ENCODE measurements at regions not wholly inside any gene's neighbourhood (a gene's known extent, or its start where the extent isn't known, plus 50 kb on each side); places are given as distances from the start of the nearest gene placed in this dataset.

- TF ChIP-seq, protein P1, sequence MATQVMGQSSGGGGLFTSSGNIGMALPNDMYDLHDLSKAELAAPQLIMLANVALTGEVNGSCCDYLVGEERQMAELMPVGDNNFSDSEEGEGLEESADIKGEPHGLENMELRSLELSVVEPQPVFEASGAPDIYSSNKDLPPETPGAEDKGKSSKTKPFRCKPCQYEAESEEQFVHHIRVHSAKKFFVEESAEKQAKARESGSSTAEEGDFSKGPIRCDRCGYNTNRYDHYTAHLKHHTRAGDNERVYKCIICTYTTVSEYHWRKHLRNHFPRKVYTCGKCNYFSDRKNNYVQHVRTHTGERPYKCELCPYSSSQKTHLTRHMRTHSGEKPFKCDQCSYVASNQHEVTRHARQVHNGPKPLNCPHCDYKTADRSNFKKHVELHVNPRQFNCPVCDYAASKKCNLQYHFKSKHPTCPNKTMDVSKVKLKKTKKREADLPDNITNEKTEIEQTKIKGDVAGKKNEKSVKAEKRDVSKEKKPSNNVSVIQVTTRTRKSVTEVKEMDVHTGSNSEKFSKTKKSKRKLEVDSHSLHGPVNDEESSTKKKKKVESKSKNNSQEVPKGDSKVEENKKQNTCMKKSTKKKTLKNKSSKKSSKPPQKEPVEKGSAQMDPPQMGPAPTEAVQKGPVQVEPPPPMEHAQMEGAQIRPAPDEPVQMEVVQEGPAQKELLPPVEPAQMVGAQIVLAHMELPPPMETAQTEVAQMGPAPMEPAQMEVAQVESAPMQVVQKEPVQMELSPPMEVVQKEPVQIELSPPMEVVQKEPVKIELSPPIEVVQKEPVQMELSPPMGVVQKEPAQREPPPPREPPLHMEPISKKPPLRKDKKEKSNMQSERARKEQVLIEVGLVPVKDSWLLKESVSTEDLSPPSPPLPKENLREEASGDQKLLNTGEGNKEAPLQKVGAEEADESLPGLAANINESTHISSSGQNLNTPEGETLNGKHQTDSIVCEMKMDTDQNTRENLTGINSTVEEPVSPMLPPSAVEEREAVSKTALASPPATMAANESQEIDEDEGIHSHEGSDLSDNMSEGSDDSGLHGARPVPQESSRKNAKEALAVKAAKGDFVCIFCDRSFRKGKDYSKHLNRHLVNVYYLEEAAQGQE (IDR thresholded peaks at IDR 0.05; ENCODE audit: low read depth): no peak
- TF ChIP-seq ZNF274 (IDR thresholded peaks at IDR 0.05; ENCODE audit: low read depth, low read length): no peak
- no peak for TF ChIP-seq FOSL1 (IDR thresholded peaks at IDR 0.05; ENCODE audit: low read depth)
- TF ChIP-seq CEBPB (IDR thresholded peaks at IDR 0.05; ENCODE audit: low read depth): no peak
- TF ChIP-seq ATF3 (IDR thresholded peaks at IDR 0.05): no peak
Measured at GRCh38 chr13:105074755-105075154, 1460.7 kb downstream of the EFNB2 start (continued).

GRCh38 chr13:105073041-105073440 lies 1462.4 kb downstream of the EFNB2 start:
- intact Hi-C loops (cut with micrococcal nuclease): no loop called here
- DNase-seq (ENCODE audit: low read depth, low spot score): no peak
- TF ChIP-seq FOSL1 (IDR thresholded peaks at IDR 0.05; ENCODE audit: low read depth): no peak
- no peak for TF ChIP-seq EGR1 (IDR thresholded peaks at IDR 0.05; ENCODE audit: low read depth)
- TF ChIP-seq ZFX (IDR thresholded peaks at IDR 0.05): no peak
- TF ChIP-seq SIN3A (IDR thresholded peaks at IDR 0.05; ENCODE audit: low read depth): no peak
- TF ChIP-seq JUND (IDR thresholded peaks at IDR 0.05): no peak
- TF ChIP-seq, protein P1 (IDR thresholded peaks at IDR 0.05; ENCODE audit: low read depth): no peak
- TF ChIP-seq ZNF274 (IDR thresholded peaks at IDR 0.05; ENCODE audit: low read depth, low read length): no peak
- TF ChIP-seq, protein P2, sequence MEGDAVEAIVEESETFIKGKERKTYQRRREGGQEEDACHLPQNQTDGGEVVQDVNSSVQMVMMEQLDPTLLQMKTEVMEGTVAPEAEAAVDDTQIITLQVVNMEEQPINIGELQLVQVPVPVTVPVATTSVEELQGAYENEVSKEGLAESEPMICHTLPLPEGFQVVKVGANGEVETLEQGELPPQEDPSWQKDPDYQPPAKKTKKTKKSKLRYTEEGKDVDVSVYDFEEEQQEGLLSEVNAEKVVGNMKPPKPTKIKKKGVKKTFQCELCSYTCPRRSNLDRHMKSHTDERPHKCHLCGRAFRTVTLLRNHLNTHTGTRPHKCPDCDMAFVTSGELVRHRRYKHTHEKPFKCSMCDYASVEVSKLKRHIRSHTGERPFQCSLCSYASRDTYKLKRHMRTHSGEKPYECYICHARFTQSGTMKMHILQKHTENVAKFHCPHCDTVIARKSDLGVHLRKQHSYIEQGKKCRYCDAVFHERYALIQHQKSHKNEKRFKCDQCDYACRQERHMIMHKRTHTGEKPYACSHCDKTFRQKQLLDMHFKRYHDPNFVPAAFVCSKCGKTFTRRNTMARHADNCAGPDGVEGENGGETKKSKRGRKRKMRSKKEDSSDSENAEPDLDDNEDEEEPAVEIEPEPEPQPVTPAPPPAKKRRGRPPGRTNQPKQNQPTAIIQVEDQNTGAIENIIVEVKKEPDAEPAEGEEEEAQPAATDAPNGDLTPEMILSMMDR (IDR thresholded peaks at IDR 0.05 in 2 of 3, conservative IDR thresholded peaks at IDR 0.05 in 1 of 3; ENCODE audit: borderline replicate concordance in 1 of 3, insufficient read depth in 1 of 3, low read depth in 2 of 3, low read length in 2 of 3): no peak
- no peaks in the 10 kb centered on the region for H3K9me3 ChIP-seq (ENCODE audit: control insufficient read depth in 1 of 2, insufficient read depth in 1 of 2, low read depth in 1 of 2, low read length in 2 of 2)
- H3K36me3 ChIP-seq (ENCODE audit: control insufficient read depth in 1 of 2, insufficient read depth in 2 of 2, low read length in 2 of 2): no peaks in the 10 kb centered on the region
- RAD21 ChIA-PET (ENCODE audit: low non-redundant PET in 1 of 2, low total read pairs in 2 of 2, uncharacterized antibody in 2 of 2, unreplicated experiment in 2 of 2): no interaction called here
- no TSS peak for BruUV-seq (replicated peaks)
- CTCF ChIA-PET: no interaction called here
- ATAC-seq: no peak
- H3K79me2 ChIP-seq (ENCODE audit: insufficient read depth, low read length): no peaks in the 10 kb centered on the region
- POLR2A ChIA-PET: no interaction called here
- H3K27ac ChIP-seq (ENCODE audit: low read depth, low read length): no peak overlapping the region
- no peak overlapping the region for H3K4me2 ChIP-seq (ENCODE audit: low read length)
- H2AFZ ChIP-seq (ENCODE audit: low read depth, low read length, poor library complexity, severe bottlenecking): no peak overlapping the region
- H3K27me3 ChIP-seq (ENCODE audit: insufficient read depth, low read length): no peaks in the 10 kb centered on the region
- H3K4me1 ChIP-seq (ENCODE audit: control insufficient read depth in 1 of 2, insufficient read depth in 2 of 2, low read length in 2 of 2): no peaks in the 10 kb centered on the region
- H3K4me3 ChIP-seq (replicated peaks in 1 of 2; ENCODE audit: low read depth in 1 of 2, low read length in 2 of 2): no peak overlapping the region
- no peak overlapping the region for H3K9ac ChIP-seq (ENCODE audit: low read length)
- H3K9me2 ChIP-seq (ENCODE audit: insufficient read depth): no peaks in the 10 kb centered on the region
- H4K20me1 ChIP-seq (ENCODE audit: insufficient read depth): no peaks in the 10 kb centered on the region

All from HCT116 (cell line).